GM10266 (cell line): ENCODE measurements at regions not wholly inside any gene's neighbourhood (a gene's known extent, or its start where the extent isn't known, plus 50 kb on each side); places are given as distances from the start of the nearest gene placed in this dataset.

Experiments used
- DNase-seq: peaks from one replicate; pipeline ENCODE4 v3.0.0; 2012; ENCODE audit errors: extremely low spot score
- CTCF ChIP-seq: IDR thresholded peaks from 2 replicates; pipeline ENCODE4 v1.5.1; 2012; ENCODE audit warnings: mild to moderate bottlenecking, low read depth; ENCODE audit not compliant: control insufficient read depth, insufficient read depth; ENCODE audit errors: missing control alignments

- DNase-seq = no peak
- no peak for TF ChIP-seq CTCF
Measured at GRCh38 chrX:40318801-40319200, 221.0 kb upstream of the BCOR start.

- no peak for DNase-seq
- no peak for TF ChIP-seq CTCF
Measured at GRCh38 chrX:40318076-40318475, 220.3 kb upstream of the BCOR start.

- TF ChIP-seq CTCF = no peak
- no peak for DNase-seq
Measured at GRCh38 chrX:40316502-40316901, 218.7 kb upstream of the BCOR start.

GRCh38 chrX:40314070-40314469, 216.3 kb upstream of the BCOR start:
- no peak for TF ChIP-seq CTCF
- no peak for DNase-seq

GRCh38 chrX:40313269-40313668, 215.5 kb upstream of the BCOR start:
- DNase-seq = no peak
- TF ChIP-seq CTCF = no peak

GRCh38 chrX:40310447-40310846, 212.7 kb upstream of the BCOR start:
- DNase-seq = no peak
- TF ChIP-seq CTCF = no peak

- TF ChIP-seq CTCF = no peak
Measured at GRCh38 chrX:40310016-40310415, 212.3 kb upstream of the BCOR start.

More at GRCh38 chrX:40310016-40310415, 212.3 kb upstream of the BCOR start:
- DNase-seq = no peak
